Vagina (tissue), 2 donors: ENCODE measurements at regions not wholly inside any gene's neighbourhood (a gene's known extent, or its start where the extent isn't known, plus 50 kb on each side); places are given as distances from the start of the nearest gene placed in this dataset.

Experiments
- CTCF ChIP-seq, 3 experiments: fragments of 450-650 bp in 2 of 3; fragments of 200-600 bp in 1 of 3; sonication (generic) in 1 of 3; IDR thresholded peaks; one replicate each; pipeline ENCODE4 v1.5.1; 2017 to 2019; ENCODE audit warnings: antibody characterized with exemption in 3 of 3, mild to moderate bottlenecking in 2 of 3, moderate library complexity in 2 of 3
- POLR2A ChIP-seq, 2 donors: fragments of 450-650 bp; IDR thresholded peaks; one replicate each; pipeline ENCODE4 v1.6.1; 2017; ENCODE audit warnings: antibody characterized with exemption in 2 of 2, mild to moderate bottlenecking in 2 of 2, moderate library complexity in 2 of 2
- POLR2AphosphoS5 ChIP-seq, 2 donors: sonication (generic); formaldehyde crosslinking; IDR thresholded peaks; one replicate each; pipeline ENCODE4 v1.9.0; 2017; ENCODE audit warnings: antibody characterized with exemption in 2 of 2, mild to moderate bottlenecking in 2 of 2, low read depth in 1 of 2; ENCODE audit not compliant: insufficient read depth in 1 of 2

DNA sequence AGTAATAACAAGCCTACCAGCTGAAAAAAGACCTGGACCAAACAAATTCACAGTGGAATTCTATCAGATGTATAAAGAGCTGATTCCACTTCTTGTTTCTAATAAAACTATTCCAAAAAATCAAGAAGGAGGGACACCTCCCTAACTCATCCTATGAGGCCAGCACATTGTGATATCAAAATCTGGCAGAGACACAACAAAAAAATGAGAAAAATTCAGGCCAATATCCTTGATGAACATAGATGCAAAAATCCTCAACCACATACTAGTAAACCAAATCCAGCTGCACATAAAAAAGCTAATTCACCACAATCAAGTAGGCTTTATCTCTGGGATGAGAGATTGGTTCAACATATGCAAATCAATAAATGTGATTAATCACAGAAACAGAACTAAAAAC, 147.9 kb upstream of the NEIL3 start:
- no peak for TF ChIP-seq CTCF (IDR thresholded peaks at IDR 0.05)
- no peak for TF ChIP-seq POLR2AphosphoS5 (IDR thresholded peaks at IDR 0.05; ENCODE audit: insufficient read depth in 1 of 2, low read depth in 1 of 2)
- no peak for TF ChIP-seq POLR2A (IDR thresholded peaks at IDR 0.05)
